LNCaP clone FGC (cell line): ENCODE measurements at regions not wholly inside any gene's neighbourhood (a gene's known extent, or its start where the extent isn't known, plus 50 kb on each side); places are given as distances from the start of the nearest gene placed in this dataset.

Source experiments
- DNase-seq: peaks from one replicate; pipeline ENCODE4 v3.0.0-alpha.2; 2011; ENCODE audit warnings: low read depth
- H3K4me3 ChIP-seq: 2 replicates; pipeline ENCODE4 v1.5.1; 2011; ENCODE audit warnings: mild to moderate bottlenecking, low read depth, low read length, control low read depth
- TF ChIP-seq, protein P1 (sequence below): IDR thresholded peaks from 2 replicates; pipeline ENCODE4 v1.5.1; 2012; ENCODE audit warnings: mild to moderate bottlenecking; ENCODE audit not compliant: control insufficient read depth, insufficient read depth; ENCODE audit errors: extremely low read depth

DNA sequence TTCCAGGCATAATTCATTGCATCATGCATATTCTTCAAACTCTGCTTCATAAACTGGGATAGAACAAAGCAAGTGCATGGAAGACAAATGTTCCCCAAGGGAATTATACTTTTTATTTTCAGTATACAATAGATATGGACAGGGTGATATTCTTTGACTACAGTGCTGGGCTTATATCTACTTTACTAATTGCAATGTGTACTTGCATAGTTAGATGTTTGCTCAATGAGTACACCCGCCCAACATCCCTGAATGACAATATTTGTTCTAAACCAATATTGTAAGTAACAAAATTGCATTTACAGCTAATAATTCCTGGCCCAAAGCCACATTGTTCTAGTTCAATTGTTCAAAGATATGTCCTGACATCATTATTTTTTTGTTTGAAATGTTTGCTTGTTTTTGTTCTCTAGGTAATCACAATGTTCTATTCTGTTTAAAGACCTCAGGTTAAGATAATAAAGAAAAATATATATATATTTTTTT, 171.4 kb downstream of the PTN start:
- peak; percentile 98 for DNase-seq
- TF ChIP-seq, protein P1, sequence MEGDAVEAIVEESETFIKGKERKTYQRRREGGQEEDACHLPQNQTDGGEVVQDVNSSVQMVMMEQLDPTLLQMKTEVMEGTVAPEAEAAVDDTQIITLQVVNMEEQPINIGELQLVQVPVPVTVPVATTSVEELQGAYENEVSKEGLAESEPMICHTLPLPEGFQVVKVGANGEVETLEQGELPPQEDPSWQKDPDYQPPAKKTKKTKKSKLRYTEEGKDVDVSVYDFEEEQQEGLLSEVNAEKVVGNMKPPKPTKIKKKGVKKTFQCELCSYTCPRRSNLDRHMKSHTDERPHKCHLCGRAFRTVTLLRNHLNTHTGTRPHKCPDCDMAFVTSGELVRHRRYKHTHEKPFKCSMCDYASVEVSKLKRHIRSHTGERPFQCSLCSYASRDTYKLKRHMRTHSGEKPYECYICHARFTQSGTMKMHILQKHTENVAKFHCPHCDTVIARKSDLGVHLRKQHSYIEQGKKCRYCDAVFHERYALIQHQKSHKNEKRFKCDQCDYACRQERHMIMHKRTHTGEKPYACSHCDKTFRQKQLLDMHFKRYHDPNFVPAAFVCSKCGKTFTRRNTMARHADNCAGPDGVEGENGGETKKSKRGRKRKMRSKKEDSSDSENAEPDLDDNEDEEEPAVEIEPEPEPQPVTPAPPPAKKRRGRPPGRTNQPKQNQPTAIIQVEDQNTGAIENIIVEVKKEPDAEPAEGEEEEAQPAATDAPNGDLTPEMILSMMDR = no peak
- H3K4me3 ChIP-seq = no peak overlapping the region

DNA sequence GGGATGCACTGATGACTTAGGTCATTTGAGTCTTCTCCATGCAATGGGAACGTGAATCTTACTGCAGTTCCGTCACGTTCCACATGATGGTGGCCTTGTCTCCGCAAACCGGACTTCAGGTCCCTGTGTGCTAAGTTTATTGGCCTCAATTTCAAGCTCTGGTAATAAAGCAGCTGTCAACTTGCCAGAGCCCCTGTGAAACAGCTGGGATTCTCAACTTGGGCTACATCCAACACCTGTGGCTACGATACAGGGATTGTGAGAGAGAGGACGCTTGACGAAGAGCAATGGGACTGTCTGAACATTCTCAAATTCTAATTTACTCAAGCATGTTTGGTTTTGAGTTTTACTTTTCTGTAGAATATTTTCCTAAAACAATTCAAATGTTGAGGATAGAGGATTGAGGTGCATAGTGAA, 174.2 kb downstream of the PTN start:
- TF ChIP-seq, protein P1 = peak; percentile 97
- no peak overlapping the region for H3K4me3 ChIP-seq
- DNase-seq = peak; percentile 81

DNA sequence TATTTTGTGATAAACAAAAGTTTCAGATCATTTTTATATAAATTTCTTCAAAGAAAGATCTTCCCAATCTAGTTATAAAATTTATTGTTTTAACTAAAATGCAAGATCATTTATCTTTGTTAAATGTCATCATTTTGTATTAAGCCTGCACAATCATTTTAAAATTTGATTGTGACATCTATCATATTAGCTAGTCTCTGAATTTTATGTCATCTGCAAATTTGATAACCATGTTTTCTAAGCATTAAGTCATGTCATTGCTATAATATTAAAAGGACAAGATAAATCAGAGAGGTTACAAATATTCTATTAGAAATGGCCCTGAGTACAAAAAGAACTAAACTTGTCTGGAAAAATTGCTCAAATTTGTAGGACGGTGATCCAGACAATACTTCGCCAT, 175.9 kb downstream of the PTN start:
- H3K4me3 ChIP-seq = no peak overlapping the region
- TF ChIP-seq, protein P1 = no peak
- DNase-seq = no peak

DNA sequence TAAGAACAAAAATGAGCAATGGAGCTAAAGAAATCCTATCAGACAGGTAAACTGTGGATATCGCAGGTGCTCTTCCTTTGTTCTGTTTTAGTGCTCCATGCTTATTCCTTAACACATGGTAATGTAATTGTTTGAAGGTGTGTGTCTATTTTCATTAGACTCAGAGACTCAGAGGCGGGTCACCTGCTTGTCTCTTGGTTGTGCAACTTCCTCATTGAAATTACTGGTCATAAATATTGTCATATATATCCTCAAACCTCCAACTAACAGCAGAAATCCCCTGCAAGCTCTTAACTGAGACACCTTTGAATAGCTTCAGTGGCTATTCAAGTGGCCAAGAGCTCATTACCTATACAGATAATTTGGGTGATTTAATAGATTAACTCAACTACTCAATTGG, 177.2 kb downstream of the PTN start:
- no peak for DNase-seq
- TF ChIP-seq, protein P1 = no peak
- H3K4me3 ChIP-seq = no peak overlapping the region

DNA sequence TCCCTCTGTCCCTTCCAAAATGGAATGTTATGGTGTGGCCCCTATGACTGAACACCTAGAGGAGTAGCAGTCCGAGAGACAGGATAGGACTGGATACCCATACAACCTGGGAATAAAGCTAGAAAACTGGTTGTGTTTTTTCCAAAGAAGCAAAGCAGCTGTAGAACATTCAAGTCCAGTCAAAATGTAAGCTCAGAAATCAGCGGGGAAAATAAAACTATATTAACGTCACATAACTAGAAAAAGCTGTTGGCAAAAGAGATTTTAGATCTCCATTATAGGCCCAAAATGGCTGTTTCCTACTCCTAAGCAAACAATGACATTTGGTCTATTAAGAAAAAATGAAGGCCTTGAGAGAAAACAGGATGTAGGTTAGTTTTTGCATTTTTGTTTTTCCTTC, 177.7 kb downstream of the PTN start:
- no peak for DNase-seq
- H3K4me3 ChIP-seq = no peak overlapping the region
- TF ChIP-seq, protein P1 = no peak

DNA sequence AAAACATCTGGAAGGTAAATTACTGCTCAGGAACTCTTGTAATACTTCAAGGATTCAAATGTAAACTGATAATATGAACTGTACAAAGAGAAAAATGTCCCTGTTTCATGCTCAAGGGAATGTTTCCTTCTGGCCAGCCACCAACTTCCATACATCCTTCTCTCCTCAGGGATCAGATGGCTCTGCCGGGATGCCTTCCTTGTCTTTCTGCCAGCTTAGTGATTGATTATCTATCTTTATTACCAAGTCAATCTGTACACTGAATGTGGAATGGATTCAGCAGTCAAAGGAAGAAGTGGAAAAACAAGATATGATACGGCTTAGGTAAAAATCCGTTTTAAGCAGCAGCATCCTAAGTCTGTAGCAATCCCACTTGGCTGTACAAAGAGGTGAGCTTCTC, 178.3 kb downstream of the PTN start:
- TF ChIP-seq, protein P1 = no peak
- DNase-seq = no peak
- no peak overlapping the region for H3K4me3 ChIP-seq

DNA sequence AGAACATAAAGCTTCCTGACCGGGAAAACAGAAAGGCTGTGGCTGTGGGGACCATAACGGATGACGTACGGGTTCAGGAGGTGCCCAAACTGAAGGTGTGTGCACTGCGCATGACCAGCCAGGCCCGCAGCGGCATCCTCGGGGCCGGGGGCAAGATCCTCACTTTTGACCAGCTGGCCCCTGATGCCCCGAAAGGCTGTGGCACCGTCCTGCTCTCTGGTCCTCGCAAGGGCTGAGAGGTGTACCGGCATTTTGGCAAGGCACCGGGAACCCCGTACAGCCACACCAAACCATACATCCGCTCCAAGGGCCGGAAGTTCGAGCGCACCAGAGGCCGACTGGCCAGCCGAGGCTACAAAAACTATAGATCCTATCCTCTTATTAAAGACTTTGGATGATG, 179.3 kb downstream of the PTN start:
- no peak overlapping the region for H3K4me3 ChIP-seq
- DNase-seq = no peak
- TF ChIP-seq, protein P1 = no peak
